IMR-90 (cell line): ENCODE measurements at regions not wholly inside any gene's neighbourhood (a gene's known extent, or its start where the extent isn't known, plus 50 kb on each side); places are given as distances from the start of the nearest gene placed in this dataset.

ENCODE experiments used
- ATAC-seq: fragments of 200-7000 bp; cut with Tn5 transposase; 2 replicates; pipeline ENCODE4 v1.9.1; 2020; ENCODE audit warnings: low read depth, mild to moderate bottlenecking, moderate library complexity
- BruUV-seq: library from RNA; stranded (reverse); fragments of 400-500 nt; replicated peaks from 2 replicates; lab custom pipeline; 2021; lab: Mats Ljungman, UMichigan
- CTCF ChIA-PET: fragments of 300-600 bp; formaldehyde crosslinking; extraction: SDS; loops from one replicate; lab custom pipeline; 2021; ENCODE audit warnings: antibody characterized with exemption; lab: Yijun Ruan, JAX
- POLR2A ChIA-PET: fragments of 300-600 bp; sonication (Branson Sonifier 250); formaldehyde crosslinking; loops from one replicate; lab custom pipeline; 2022; ENCODE audit warnings: antibody characterized with exemption; ENCODE audit not compliant: unreplicated experiment; lab: Charles Lee
- DNase-seq: peaks from one replicate; pipeline ENCODE4 v3.0.0; 2013
- H2AFZ ChIP-seq: replicated peaks from 2 replicates; pipeline ENCODE3; 2013; ENCODE audit warnings: low read length, mild to moderate bottlenecking; ENCODE audit not compliant: poor library complexity
- H2AK5ac ChIP-seq: 2 replicates; pipeline ENCODE4 v1.6.1; 2013; ENCODE audit warnings: low read depth, low read length, inconsistent platforms
- H2AK9ac ChIP-seq: replicated peaks from 2 replicates; pipeline ENCODE3; 2013; ENCODE audit warnings: mild to moderate bottlenecking, low read depth, low read length, moderate library complexity; ENCODE audit not compliant: poor library complexity
- H2BK120ac ChIP-seq: 2 replicates; pipeline ENCODE4 v1.6.1; 2013; ENCODE audit warnings: low read depth, low read length, inconsistent platforms
- H2BK15ac ChIP-seq: 3 replicates; pipeline ENCODE4 v1.6.1; 2013; ENCODE audit warnings: low read depth, low read length, inconsistent platforms
- H2BK20ac ChIP-seq: 2 replicates; pipeline ENCODE4 v1.6.1; 2013; ENCODE audit warnings: low read depth, mild to moderate bottlenecking, inconsistent platforms, low read length, moderate library complexity
- H2BK5ac ChIP-seq: 2 replicates; pipeline ENCODE4 v1.6.1; 2013; ENCODE audit warnings: mild to moderate bottlenecking, low read depth, low read length, inconsistent platforms; ENCODE audit not compliant: poor library complexity, severe bottlenecking
- H3K14ac ChIP-seq: replicated peaks from 2 replicates; pipeline ENCODE4 v1.6.1; 2013; ENCODE audit warnings: low read depth, low read length, inconsistent platforms
- H3K18ac ChIP-seq: 2 replicates; pipeline ENCODE4 v1.6.1; 2013; ENCODE audit warnings: low read depth, low read length, control low read depth
- H3K23ac ChIP-seq: 2 replicates; pipeline ENCODE4 v1.6.1; 2013; ENCODE audit warnings: low read depth, low read length, inconsistent platforms
- H3K27ac ChIP-seq: 2 replicates; pipeline ENCODE4 v1.5.1; 2013; ENCODE audit warnings: mild to moderate bottlenecking, control low read depth, low read length; ENCODE audit not compliant: insufficient read depth
- H3K27me3 ChIP-seq: 2 replicates; pipeline ENCODE4 v1.6.1; 2013; ENCODE audit warnings: low read length; ENCODE audit not compliant: control insufficient read depth, insufficient read depth
- H3K36me3 ChIP-seq: 2 replicates; pipeline ENCODE4 v1.6.1; 2013; ENCODE audit warnings: low read length, mixed read lengths; ENCODE audit not compliant: control insufficient read depth, insufficient read depth
- H3K4ac ChIP-seq: 2 replicates; pipeline ENCODE4 v1.6.1; 2013; ENCODE audit warnings: low read depth, low read length, inconsistent platforms
- H3K4me1 ChIP-seq: 2 replicates; pipeline ENCODE4 v1.6.1; 2013; ENCODE audit warnings: low read length, mixed read lengths; ENCODE audit not compliant: control insufficient read depth, insufficient read depth
- H3K4me2 ChIP-seq: 2 replicates; pipeline ENCODE4 v1.6.1; 2013; ENCODE audit warnings: low read depth, mild to moderate bottlenecking, control low read depth, low read length, moderate library complexity
- H3K4me3 ChIP-seq: 2 replicates; pipeline ENCODE4 v1.5.1; 2013; ENCODE audit warnings: low read depth, mild to moderate bottlenecking, control low read depth, low read length, moderate library complexity; ENCODE audit not compliant: insufficient read depth
- H3K56ac ChIP-seq: 2 replicates; pipeline ENCODE4 v1.6.1; 2013; ENCODE audit warnings: low read length, inconsistent platforms; ENCODE audit not compliant: insufficient read depth; ENCODE audit errors: extremely low read depth
- H3K79me1 ChIP-seq, 2 experiments: 2 replicates each; pipeline ENCODE4 v1.6.1; 2013; ENCODE audit warnings: low read length in 2 of 2, inconsistent platforms in 1 of 2, low read depth in 1 of 2
- H3K9ac ChIP-seq: 2 replicates; pipeline ENCODE4 v1.6.1; 2013; ENCODE audit warnings: low read depth, low read length, control low read depth
- H3K9me1 ChIP-seq: 2 replicates; pipeline ENCODE4 v1.6.1; 2013; ENCODE audit warnings: low read length, inconsistent platforms; ENCODE audit not compliant: insufficient read depth
- H3K9me3 ChIP-seq: 2 replicates; pipeline ENCODE4 v1.6.1; 2013; ENCODE audit warnings: low read length; ENCODE audit not compliant: control insufficient read depth, insufficient read depth
- H4K20me1 ChIP-seq: 2 replicates; pipeline ENCODE4 v1.6.1; 2013; ENCODE audit warnings: low read length, inconsistent platforms; ENCODE audit not compliant: insufficient read depth
- H4K5ac ChIP-seq: 2 replicates; pipeline ENCODE4 v1.6.1; 2013; ENCODE audit warnings: mild to moderate bottlenecking, low read depth, low read length, control low read depth
- H4K8ac ChIP-seq, 2 experiments: 2 replicates each; pipeline ENCODE4 v1.6.1; 2013; ENCODE audit warnings: low read depth in 2 of 2, low read length in 2 of 2, control low read depth in 1 of 2, inconsistent platforms in 1 of 2
- H4K91ac ChIP-seq: 2 replicates; pipeline ENCODE4 v1.6.1; 2013; ENCODE audit warnings: low read depth, low read length, inconsistent platforms; ENCODE audit not compliant: insufficient read depth
- RAD21 ChIP-seq: IDR thresholded peaks from 2 replicates; pipeline ENCODE4 v1.6.1; 2012; ENCODE audit warnings: low read length, improper control_type of control experiment
- SMC3 ChIP-seq: fragments of 150-350 bp; IDR thresholded peaks from 2 replicates; pipeline ENCODE4 v1.6.1; 2016; ENCODE audit warnings: low read depth, mild to moderate bottlenecking, antibody characterized with exemption, low read length, moderate library complexity
- WGBS, 2 experiments: methylation state at CpG; one replicate each; pipeline versions ENCODE4 v1.1.5 to v1.1.7; 2013; ENCODE audit warnings: missing lambda C conversion rate in 2 of 2; ENCODE audit not compliant: insufficient read length in 1 of 2; ENCODE audit errors: extremely low coverage in 2 of 2; 5-methylcytosine and 5-hydroxymethylcytosine counted together
- dilution Hi-C: fragments of 300-500 bp; cut with HindIII; formaldehyde crosslinking; loops from one replicate; pipeline ENCODE4 v1.14.3; 2018; ENCODE audit warnings: low sequenced_read_pairs; ENCODE audit not compliant: unreplicated experiment
- in situ Hi-C: fragments of 300-500 bp; cut with MboI; formaldehyde crosslinking; loops from 3 replicates; pipeline ENCODE4 v1.14.3; 2019; ENCODE audit warnings: low sequenced_read_pairs, inconsistent platforms, mixed read lengths
- intact Hi-C: fragments of 100-400 bp; cut with micrococcal nuclease; formaldehyde crosslinking; loops from 2 replicates; pipeline ENCODE4 v1.10.0; 2022

GRCh38 chr2:149789549-149789948 is 202.0 kb upstream of the MMADHC start:
- Histone ChIP-seq H4K5ac (no peak overlapping the region), H2BK15ac (no peak overlapping the region), H3K9me1 (no peaks in the 10 kb centered on the region), H2AK9ac (no peak overlapping the region), H3K4ac (no peak overlapping the region), H4K20me1 (no peaks in the 10 kb centered on the region), H3K23ac (no peak overlapping the region), H3K9ac (no peak overlapping the region), H2AFZ (no peak overlapping the region), H4K8ac (no peak overlapping the region), H3K27ac (no peak overlapping the region), H3K27me3 (no peaks in the 10 kb centered on the region), H3K9me3 (no peaks in the 10 kb centered on the region), H4K91ac (no peak overlapping the region), H3K79me1 (no peaks in the 10 kb centered on the region), H3K4me3 (no peak overlapping the region), H3K56ac (no peak overlapping the region), H3K4me2 (no peak overlapping the region), H3K18ac (no peak overlapping the region), H2BK20ac (no peak overlapping the region), H2BK120ac (no peak overlapping the region), H3K4me1 (no peaks in the 10 kb centered on the region), H3K36me3 (no peaks in the 10 kb centered on the region), H3K14ac (no peak overlapping the region), H2BK5ac (no peak overlapping the region), H2AK5ac (no peak overlapping the region)
- DNase-seq (no peak), ATAC-seq (no peak)
- POLR2A ChIA-PET: no interaction called here
- dilution Hi-C loops (no loop called here), in situ Hi-C loops (no loop called here), intact Hi-C loops (no loop called here)
- TF ChIP-seq SMC3 (no peak), RAD21 (no peak)
- WGBS, 2 experiments: no CpG with 5 or more reads among the region's 3 CpGs
- BruUV-seq: no TSS peak
- CTCF ChIA-PET: no interaction called here
